ENCODE measurements at regions not wholly inside any gene's neighbourhood (a gene's known extent, or its start where the extent isn't known, plus 50 kb on each side); places are given as distances from the start of the nearest gene placed in this dataset.

DNA sequence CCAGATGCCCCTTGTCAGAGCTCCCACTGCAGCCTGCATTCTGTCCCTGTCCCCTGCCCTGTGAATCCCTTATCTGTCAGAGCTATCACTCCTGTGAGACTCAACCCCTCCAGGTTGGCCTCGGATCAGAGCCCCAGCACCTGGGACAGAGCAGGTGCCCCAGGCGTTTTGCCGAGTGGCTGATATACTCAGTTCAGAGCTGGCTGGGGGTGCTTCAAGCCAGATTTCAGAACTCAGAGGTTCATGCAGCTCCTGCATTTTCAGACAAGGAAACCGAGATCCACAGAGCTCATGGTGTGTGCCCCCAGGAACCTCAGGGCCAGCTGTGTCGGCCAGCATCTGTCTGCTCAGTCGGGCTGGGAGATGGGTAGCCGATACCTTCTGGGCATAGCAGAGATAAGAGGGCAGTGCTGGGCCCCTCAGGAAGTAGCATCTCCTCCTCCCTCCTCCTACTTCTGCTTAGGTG, 228.0 kb upstream of the RTL1 start:
- DNase-seq (ENCODE audit: low spot score in 2 of 2) = peak in 1 of 2 donors; percentile 35
- Histone ChIP-seq H3K4me1 (no peaks in the 10 kb centered on the region), H3K27ac (no peak overlapping the region), H3K36me3 (no peaks in the 10 kb centered on the region), H3K9me3 (no peaks in the 10 kb centered on the region), H3K4me3 (no peak overlapping the region), H3K27me3 (peaks cover 33% of the 10 kb centered on the region)
- TF ChIP-seq, protein P1, sequence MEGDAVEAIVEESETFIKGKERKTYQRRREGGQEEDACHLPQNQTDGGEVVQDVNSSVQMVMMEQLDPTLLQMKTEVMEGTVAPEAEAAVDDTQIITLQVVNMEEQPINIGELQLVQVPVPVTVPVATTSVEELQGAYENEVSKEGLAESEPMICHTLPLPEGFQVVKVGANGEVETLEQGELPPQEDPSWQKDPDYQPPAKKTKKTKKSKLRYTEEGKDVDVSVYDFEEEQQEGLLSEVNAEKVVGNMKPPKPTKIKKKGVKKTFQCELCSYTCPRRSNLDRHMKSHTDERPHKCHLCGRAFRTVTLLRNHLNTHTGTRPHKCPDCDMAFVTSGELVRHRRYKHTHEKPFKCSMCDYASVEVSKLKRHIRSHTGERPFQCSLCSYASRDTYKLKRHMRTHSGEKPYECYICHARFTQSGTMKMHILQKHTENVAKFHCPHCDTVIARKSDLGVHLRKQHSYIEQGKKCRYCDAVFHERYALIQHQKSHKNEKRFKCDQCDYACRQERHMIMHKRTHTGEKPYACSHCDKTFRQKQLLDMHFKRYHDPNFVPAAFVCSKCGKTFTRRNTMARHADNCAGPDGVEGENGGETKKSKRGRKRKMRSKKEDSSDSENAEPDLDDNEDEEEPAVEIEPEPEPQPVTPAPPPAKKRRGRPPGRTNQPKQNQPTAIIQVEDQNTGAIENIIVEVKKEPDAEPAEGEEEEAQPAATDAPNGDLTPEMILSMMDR (IDR thresholded peaks at IDR 0.05) = no peak
- TF ChIP-seq POLR2AphosphoS5 (IDR thresholded peaks at IDR 0.05) (no peak), EP300 (IDR thresholded peaks at IDR 0.05) (no peak), POLR2A (IDR thresholded peaks at IDR 0.05) (no peak)
- 43% methylated on average over 4 of the region's 7 CpGs for WGBS

GRCh38 chr14:101132051-101132571, 228.6 kb upstream of the RTL1 start:
- Histone ChIP-seq H3K36me3 (no peaks in the 10 kb centered on the region), H3K27me3 (peaks cover 33% of the 10 kb centered on the region), H3K4me3 (no peak overlapping the region), H3K4me1 (no peaks in the 10 kb centered on the region), H3K27ac (no peak overlapping the region), H3K9me3 (no peaks in the 10 kb centered on the region)
- peak; percentile 38 to 56 for DNase-seq (ENCODE audit: low spot score in 2 of 2)
- TF ChIP-seq POLR2AphosphoS5 (IDR thresholded peaks at IDR 0.05) (no peak), EP300 (IDR thresholded peaks at IDR 0.05) (no peak), POLR2A (IDR thresholded peaks at IDR 0.05) (no peak)
- TF ChIP-seq, protein P1 (IDR thresholded peaks at IDR 0.05) = no peak
- 76% methylated on average over 5 of the region's 10 CpGs for WGBS

DNA sequence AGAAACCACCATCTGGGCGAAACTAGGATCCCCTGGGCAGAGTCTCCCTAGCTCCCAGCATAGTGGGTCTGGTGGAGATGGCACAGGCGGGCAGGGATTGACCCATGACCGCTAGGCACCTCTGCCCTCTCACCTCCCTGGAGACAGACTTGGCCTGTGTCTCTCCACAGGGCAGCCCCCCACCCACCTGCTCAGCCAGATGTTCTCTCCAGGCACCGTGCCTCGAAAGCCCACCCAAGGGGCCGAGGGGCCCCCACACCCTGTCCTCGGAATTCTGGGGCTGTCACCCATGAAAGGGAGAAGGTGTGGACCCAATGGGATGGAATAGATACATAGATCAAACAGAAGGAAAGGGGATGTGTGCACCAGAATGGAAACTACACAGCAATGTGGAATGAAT, 229.1 kb upstream of the RTL1 start:
- no peak for DNase-seq (ENCODE audit: low spot score in 2 of 2)
- TF ChIP-seq EP300 (IDR thresholded peaks at IDR 0.05) (no peak), POLR2AphosphoS5 (IDR thresholded peaks at IDR 0.05) (no peak)
- H3K4me1 ChIP-seq = no peaks in the 10 kb centered on the region
- H3K27ac ChIP-seq = no peak overlapping the region
- H3K36me3 ChIP-seq = no peaks in the 10 kb centered on the region
- no peaks in the 10 kb centered on the region for H3K9me3 ChIP-seq
- 67% methylated on average over 2 of the region's 7 CpGs for WGBS
- H3K4me3 ChIP-seq = no peak overlapping the region
- peaks cover 30% of the 10 kb centered on the region for H3K27me3 ChIP-seq

- no peaks in the 10 kb centered on the region for H3K36me3 ChIP-seq
- no peak overlapping the region for H3K27ac ChIP-seq
- H3K9me3 ChIP-seq = no peaks in the 10 kb centered on the region
- peak in 1 of 2 donors; percentile 56 for DNase-seq (ENCODE audit: low spot score in 2 of 2)
- 85% methylated on average over 8 of the region's 8 CpGs for WGBS
- peaks cover 26% of the 10 kb centered on the region for H3K27me3 ChIP-seq
- no peak for TF ChIP-seq POLR2AphosphoS5 (IDR thresholded peaks at IDR 0.05)
- TF ChIP-seq, protein P1 (IDR thresholded peaks at IDR 0.05) = no peak
- TF ChIP-seq EP300 (IDR thresholded peaks at IDR 0.05) = no peak
- TF ChIP-seq POLR2A (IDR thresholded peaks at IDR 0.05) = no peak
- no peaks in the 10 kb centered on the region for H3K4me1 ChIP-seq
- no peak overlapping the region for H3K4me3 ChIP-seq
Measured at GRCh38 chr14:101133068-101133467, 229.5 kb upstream of the RTL1 start.

- Histone ChIP-seq H3K36me3 (no peaks in the 10 kb centered on the region), H3K4me3 (no peak overlapping the region), H3K27me3 (peaks cover 14% of the 10 kb centered on the region), H3K4me1 (no peaks in the 10 kb centered on the region), H3K9me3 (no peaks in the 10 kb centered on the region), H3K27ac (no peak overlapping the region)
- DNase-seq (ENCODE audit: low spot score in 2 of 2) = no peak
- 58% methylated on average over 12 of the region's 12 CpGs for WGBS
- TF ChIP-seq, protein P1 (IDR thresholded peaks at IDR 0.05) = no peak
- TF ChIP-seq EP300 (IDR thresholded peaks at IDR 0.05) (no peak), POLR2AphosphoS5 (IDR thresholded peaks at IDR 0.05) (no peak), POLR2A (IDR thresholded peaks at IDR 0.05) (no peak)
Measured at GRCh38 chr14:101134161-101134631, 230.7 kb upstream of the RTL1 start.

Measured in suprapubic skin (tissue), 4 donors.